Activated T-cell treated with anti-CD3 and anti-CD28 coated beads, Interleukin-2, amount 50 U/mL, for 72 hours (primary cell): ENCODE measurements at regions not wholly inside any gene's neighbourhood (a gene's known extent, or its start where the extent isn't known, plus 50 kb on each side); places are given as distances from the start of the nearest gene placed in this dataset.
"Not testable (repeated sequence)": the region's sequence is repeated elsewhere in the genome, so short reads cannot be mapped to it uniquely, and the experiment has no call there.

ENCODE experiments used
- ATAC-seq, 2 donors: fragments of 150-1000 bp; cut with Tn5 transposase; replicated peaks in 1 of 2; 2 replicates each; pipeline ENCODE4 v1.10.0; 2021; ENCODE audit warnings: moderate library complexity in 2 of 2, mild to moderate bottlenecking in 1 of 2
- DNase-seq, 2 donors: peaks; one replicate each; pipeline ENCODE4 v3.0.0; 2021 to 2022; ENCODE audit warnings: mixed read lengths in 1 of 2
- H3K27ac Mint-ChIP-seq: one replicate; pipeline ENCODE4 v1.8.0; 2022; ENCODE audit warnings: mild to moderate bottlenecking, moderate library complexity, mixed read lengths
- H3K27me3 Mint-ChIP-seq: one replicate; pipeline ENCODE4 v1.8.0; 2022; ENCODE audit warnings: low read depth, mixed read lengths
- H3K36me3 Mint-ChIP-seq, 2 donors: one replicate each; pipeline ENCODE4 v1.8.0; 2022; ENCODE audit warnings: mixed read lengths in 2 of 2, mild to moderate bottlenecking in 1 of 2; ENCODE audit not compliant: insufficient read depth in 2 of 2
- H3K4me1 Mint-ChIP-seq: one replicate; pipeline ENCODE4 v1.8.0; 2022; ENCODE audit warnings: low read depth, mixed read lengths
- H3K4me3 Mint-ChIP-seq, 2 donors: one replicate each; pipeline ENCODE4 v1.8.0; 2022; ENCODE audit warnings: mild to moderate bottlenecking in 2 of 2, mixed read lengths in 2 of 2, moderate library complexity in 2 of 2
- H3K9me3 Mint-ChIP-seq, 2 donors: one replicate each; pipeline ENCODE4 v1.8.0; 2022; ENCODE audit warnings: mixed read lengths in 2 of 2

- peaks cover 9 to 14% of the 10 kb centered on the region in 2 donors for H3K9me3 Mint-ChIP-seq
- H3K27me3 Mint-ChIP-seq, result no peaks in the 10 kb centered on the region
- no peak for ATAC-seq
- no peak overlapping the region for H3K4me3 Mint-ChIP-seq
- H3K27ac Mint-ChIP-seq, result no peak overlapping the region
- H3K4me1 Mint-ChIP-seq, result no peaks in the 10 kb centered on the region
- peaks cover 1 to 3% of the 10 kb centered on the region in 2 donors for H3K36me3 Mint-ChIP-seq
- DNase-seq, result no peak
Measured at GRCh38 chr18:30177056-30177455, 865.5 kb downstream of the DSC3 start.

GRCh38 chr18:30175621-30176225 is 866.8 kb downstream of the DSC3 start:
- Mint-ChIP-seq H3K9me3 (peaks cover 8 to 12% of the 10 kb centered on the region in 2 donors), H3K4me3 (no peak overlapping the region), H3K27ac (no peak overlapping the region), H3K36me3 (peaks cover 1 to 3% of the 10 kb centered on the region in 2 donors), H3K27me3 (no peaks in the 10 kb centered on the region), H3K4me1 (no peaks in the 10 kb centered on the region)
- no peak for ATAC-seq
- DNase-seq, result no peak

- Mint-ChIP-seq H3K4me1 (no peaks in the 10 kb centered on the region), H3K4me3 (no peak overlapping the region), H3K27ac (no peak overlapping the region), H3K36me3 (peaks cover 1 to 3% of the 10 kb centered on the region in 2 donors), H3K9me3 (peaks cover 8 to 12% of the 10 kb centered on the region in 2 donors), H3K27me3 (no peaks in the 10 kb centered on the region)
- no peak for ATAC-seq
- DNase-seq, result no peak
Measured at GRCh38 chr18:30175061-30175574, 867.4 kb downstream of the DSC3 start.

- ATAC-seq, result no peak
- no peak overlapping the region for H3K27ac Mint-ChIP-seq
Measured at GRCh38 chr18:30163573-30163972, 879.0 kb downstream of the DSC3 start.

GRCh38 chr18:30160124-30160523 is 882.4 kb downstream of the DSC3 start:
- DNase-seq (no peak), ATAC-seq (no peak)
- peaks cover 8 to 12% of the 10 kb centered on the region in 2 donors for H3K9me3 Mint-ChIP-seq
- no peak overlapping the region for H3K4me3 Mint-ChIP-seq
- H3K36me3 Mint-ChIP-seq, result no peaks in the 10 kb centered on the region
- no peaks in the 10 kb centered on the region for H3K4me1 Mint-ChIP-seq
- H3K27me3 Mint-ChIP-seq, result no peaks in the 10 kb centered on the region
- no peak overlapping the region for H3K27ac Mint-ChIP-seq

More at GRCh38 chr18:30163573-30163972, 879.0 kb downstream of the DSC3 start:
- H3K4me3 Mint-ChIP-seq, result no peak overlapping the region
- peaks cover 11 to 20% of the 10 kb centered on the region in 2 donors for H3K9me3 Mint-ChIP-seq
- peaks cover 1 to 2% of the 10 kb centered on the region in 2 donors for H3K36me3 Mint-ChIP-seq
- H3K4me1 Mint-ChIP-seq, result no peaks in the 10 kb centered on the region
- H3K27me3 Mint-ChIP-seq, result no peaks in the 10 kb centered on the region
- no peak for DNase-seq

GRCh38 chr18:30150586-30151250 is 891.8 kb downstream of the DSC3 start:
- no peak overlapping the region for H3K27ac Mint-ChIP-seq
- H3K27me3 Mint-ChIP-seq, result no peaks in the 10 kb centered on the region
- no peak for ATAC-seq

GRCh38 chr18:30149585-30149984 is 893.0 kb downstream of the DSC3 start:
- H3K4me3 Mint-ChIP-seq, result no peak overlapping the region
- H3K27ac Mint-ChIP-seq, result no peak overlapping the region
- H3K4me1 Mint-ChIP-seq, result no peaks in the 10 kb centered on the region
- no peaks in the 10 kb centered on the region for H3K36me3 Mint-ChIP-seq
- no peaks in the 10 kb centered on the region for H3K27me3 Mint-ChIP-seq
- peaks cover 4 to 23% of the 10 kb centered on the region in 2 donors for H3K9me3 Mint-ChIP-seq
- DNase-seq, result no peak
- ATAC-seq, result no peak

More at GRCh38 chr18:30150586-30151250, 891.8 kb downstream of the DSC3 start:
- no peak for DNase-seq
- H3K4me1 Mint-ChIP-seq, result no peaks in the 10 kb centered on the region
- H3K36me3 Mint-ChIP-seq, result no peaks in the 10 kb centered on the region
- no peak overlapping the region for H3K4me3 Mint-ChIP-seq
- peaks cover 0 to 14% of the 10 kb centered on the region in 2 donors for H3K9me3 Mint-ChIP-seq

GRCh38 chr18:30142870-30143269 is 899.7 kb downstream of the DSC3 start:
- ATAC-seq (no peak), DNase-seq (no peak)
- Mint-ChIP-seq H3K9me3 (peaks cover 16 to 19% of the 10 kb centered on the region in 2 donors), H3K36me3 (peaks cover 2% of the 10 kb centered on the region in 2 donors), H3K4me1 (no peaks in the 10 kb centered on the region), H3K27ac (no peak overlapping the region), H3K27me3 (no peaks in the 10 kb centered on the region), H3K4me3 (no peak overlapping the region)

- Mint-ChIP-seq H3K27ac (no peak overlapping the region), H3K9me3 (peaks cover 16 to 19% of the 10 kb centered on the region in 2 donors), H3K27me3 (no peaks in the 10 kb centered on the region), H3K36me3 (peaks cover 2% of the 10 kb centered on the region in 2 donors), H3K4me3 (no peak overlapping the region), H3K4me1 (no peaks in the 10 kb centered on the region)
- DNase-seq (no peak), ATAC-seq (no peak)
Measured at GRCh38 chr18:30142248-30142647, 900.3 kb downstream of the DSC3 start.

GRCh38 chr18:30141506-30141905 is 901.0 kb downstream of the DSC3 start:
- H3K9me3 Mint-ChIP-seq, result peaks cover 16 to 19% of the 10 kb centered on the region in 2 donors
- not testable (repeated sequence) for ATAC-seq, H3K4me1 Mint-ChIP-seq, H3K27ac Mint-ChIP-seq, H3K27me3 Mint-ChIP-seq, H3K4me3 Mint-ChIP-seq, DNase-seq, H3K36me3 Mint-ChIP-seq

GRCh38 chr18:30139631-30140287 is 902.8 kb downstream of the DSC3 start:
- DNase-seq (no peak), ATAC-seq (no peak)
- Mint-ChIP-seq H3K36me3 (peaks cover 2 to 3% of the 10 kb centered on the region in 2 donors), H3K9me3 (peaks cover 12 to 13% of the 10 kb centered on the region in 2 donors), H3K4me1 (no peaks in the 10 kb centered on the region), H3K4me3 (no peak overlapping the region), H3K27me3 (no peaks in the 10 kb centered on the region), H3K27ac (no peak overlapping the region)

- H3K4me1 Mint-ChIP-seq, result no peaks in the 10 kb centered on the region
- no peak for DNase-seq
- no peak overlapping the region for H3K27ac Mint-ChIP-seq
- H3K27me3 Mint-ChIP-seq, result no peaks in the 10 kb centered on the region
- no peak overlapping the region for H3K4me3 Mint-ChIP-seq
- peaks cover 0 to 1% of the 10 kb centered on the region in 2 donors for H3K36me3 Mint-ChIP-seq
- peaks cover 7 to 16% of the 10 kb centered on the region in 2 donors for H3K9me3 Mint-ChIP-seq
- no peak for ATAC-seq
Measured at GRCh38 chr18:30135938-30136337, 906.6 kb downstream of the DSC3 start.

- no peaks in the 10 kb centered on the region for H3K27me3 Mint-ChIP-seq
- peaks cover 5 to 16% of the 10 kb centered on the region in 2 donors for H3K9me3 Mint-ChIP-seq
- no peak overlapping the region for H3K27ac Mint-ChIP-seq
- H3K4me3 Mint-ChIP-seq, result no peak overlapping the region
- no peaks in the 10 kb centered on the region for H3K4me1 Mint-ChIP-seq
- DNase-seq (no peak), ATAC-seq (no peak)
- peaks cover 0 to 1% of the 10 kb centered on the region in 2 donors for H3K36me3 Mint-ChIP-seq
Measured at GRCh38 chr18:30134020-30134419, 908.5 kb downstream of the DSC3 start.
